ENCODE measurements at regions not wholly inside any gene's neighbourhood (a gene's known extent, or its start where the extent isn't known, plus 50 kb on each side); places are given as distances from the start of the nearest gene placed in this dataset.
"Not testable (repeated sequence)": the region's sequence is repeated elsewhere in the genome, so short reads cannot be mapped to it uniquely, and the experiment has no call there.

GRCh38 chr3:30521156-30521715 lies 85.2 kb upstream of the TGFBR2 start:
- DNase-seq (ENCODE audit: low spot score) = no peak

- DNase-seq (ENCODE audit: low spot score) = no peak
Observed at GRCh38 chr3:30522476-30522875, 83.9 kb upstream of the TGFBR2 start.

- DNase-seq (ENCODE audit: low spot score) = no peak
Observed at GRCh38 chr3:30523366-30523765, 83.0 kb upstream of the TGFBR2 start.

- DNase-seq (ENCODE audit: low spot score) = no peak
Observed at GRCh38 chr3:30524357-30525040, 81.9 kb upstream of the TGFBR2 start.

- DNase-seq (ENCODE audit: low spot score) = no peak
Observed at GRCh38 chr3:30526031-30526430, 80.4 kb upstream of the TGFBR2 start.

GRCh38 chr3:30527186-30527585 lies 79.2 kb upstream of the TGFBR2 start:
- no peak for DNase-seq (ENCODE audit: low spot score)

- DNase-seq (ENCODE audit: low spot score) = no peak
Observed at GRCh38 chr3:30527720-30528119, 78.7 kb upstream of the TGFBR2 start.

- no peak for DNase-seq (ENCODE audit: low spot score)
Observed at GRCh38 chr3:30530084-30530483, 76.3 kb upstream of the TGFBR2 start.

GRCh38 chr3:30531017-30531570 lies 75.3 kb upstream of the TGFBR2 start:
- DNase-seq (ENCODE audit: low spot score) = no peak

- DNase-seq (ENCODE audit: low spot score) = peak; percentile 47
Observed at GRCh38 chr3:30535525-30535924, 70.9 kb upstream of the TGFBR2 start.

- DNase-seq (ENCODE audit: low spot score) = peak; percentile 81
Observed at GRCh38 chr3:30538791-30539190, 67.6 kb upstream of the TGFBR2 start.

GRCh38 chr3:30539206-30539605 lies 67.2 kb upstream of the TGFBR2 start:
- DNase-seq (ENCODE audit: low spot score) = no peak

GRCh38 chr3:30539772-30540171 lies 66.6 kb upstream of the TGFBR2 start:
- DNase-seq (ENCODE audit: low spot score) = no peak

- not testable (repeated sequence) for DNase-seq (ENCODE audit: low spot score)
Observed at GRCh38 chr3:30541156-30541555, 65.2 kb upstream of the TGFBR2 start.

- DNase-seq (ENCODE audit: low spot score) = no peak
Observed at GRCh38 chr3:30542897-30543296, 63.5 kb upstream of the TGFBR2 start.

- peak; percentile 66 for DNase-seq (ENCODE audit: low spot score)
Observed at GRCh38 chr3:30544812-30545211, 61.6 kb upstream of the TGFBR2 start.

- no peak for DNase-seq (ENCODE audit: low spot score)
Observed at GRCh38 chr3:30546934-30547333, 59.5 kb upstream of the TGFBR2 start.

GRCh38 chr3:30547716-30548115 lies 58.7 kb upstream of the TGFBR2 start:
- DNase-seq (ENCODE audit: low spot score) = no peak

GRCh38 chr3:30548600-30548999 lies 57.8 kb upstream of the TGFBR2 start:
- no peak for DNase-seq (ENCODE audit: low spot score)

- DNase-seq (ENCODE audit: low spot score) = no peak
Observed at GRCh38 chr3:30549600-30549999, 56.8 kb upstream of the TGFBR2 start.

GRCh38 chr3:30550246-30550645 lies 56.2 kb upstream of the TGFBR2 start:
- DNase-seq (ENCODE audit: low spot score) = no peak

GRCh38 chr3:30551266-30551665 lies 55.1 kb upstream of the TGFBR2 start:
- no peak for DNase-seq (ENCODE audit: low spot score)

GRCh38 chr3:30551927-30552326 lies 54.5 kb upstream of the TGFBR2 start:
- DNase-seq (ENCODE audit: low spot score) = no peak

All from GM03348 (cell line).